HUES6 (cell line): ENCODE measurements at regions not wholly inside any gene's neighbourhood (a gene's known extent, or its start where the extent isn't known, plus 50 kb on each side); places are given as distances from the start of the nearest gene placed in this dataset.
"Not testable (repeated sequence)": the region's sequence is repeated elsewhere in the genome, so short reads cannot be mapped to it uniquely, and the experiment has no call there.

Experiments
- H3K27ac ChIP-seq: 2 replicates; pipeline ENCODE4 v1.7.0; 2013; ENCODE audit warnings: low read depth, mild to moderate bottlenecking, low read length, inconsistent platforms
- H3K27me3 ChIP-seq: 2 replicates; pipeline ENCODE4 v1.6.1; 2013; ENCODE audit warnings: low read length; ENCODE audit not compliant: control insufficient read depth, insufficient read depth
- H3K36me3 ChIP-seq: 2 replicates; pipeline ENCODE4 v1.6.1; 2013; ENCODE audit warnings: low read length; ENCODE audit not compliant: control insufficient read depth, insufficient read depth
- H3K4me1 ChIP-seq: 2 replicates; pipeline ENCODE4 v1.6.1; 2013; ENCODE audit warnings: low read length; ENCODE audit not compliant: control insufficient read depth, insufficient read depth
- H3K4me3 ChIP-seq: 2 replicates; pipeline ENCODE4 v1.5.1; 2013; ENCODE audit warnings: low read depth, low read length
- H3K9ac ChIP-seq: one replicate; pipeline ENCODE4 v1.6.1; 2013; ENCODE audit warnings: mild to moderate bottlenecking, low read length
- H3K9me3 ChIP-seq: 2 replicates; pipeline ENCODE4 v1.6.1; 2013; ENCODE audit warnings: low read depth, low read length; ENCODE audit not compliant: control insufficient read depth, insufficient read depth

- H3K9ac ChIP-seq, result no peak overlapping the region
- no peaks in the 10 kb centered on the region for H3K4me1 ChIP-seq
- H3K27ac ChIP-seq, result no peak overlapping the region
- H3K4me3 ChIP-seq, result no peak overlapping the region
- H3K27me3 ChIP-seq, result peaks cover 10% of the 10 kb centered on the region; the same call in 1 of the 2 replicates
- no peaks in the 10 kb centered on the region for H3K9me3 ChIP-seq
- no peaks in the 10 kb centered on the region for H3K36me3 ChIP-seq
Measured at GRCh38 chr18:70781860-70782453, 493.1 kb downstream of the SOCS6 start.

- H3K4me3 ChIP-seq, result not testable (repeated sequence)
Measured at GRCh38 chr18:70766254-70766653, 477.4 kb downstream of the SOCS6 start.

GRCh38 chr18:70762812-70763211 is 474.0 kb downstream of the SOCS6 start:
- Histone ChIP-seq H3K27me3 (no peaks in the 10 kb centered on the region), H3K4me3 (no peak overlapping the region), H3K36me3 (no peaks in the 10 kb centered on the region), H3K27ac (no peak overlapping the region), H3K9me3 (no peaks in the 10 kb centered on the region), H3K9ac (no peak overlapping the region), H3K4me1 (no peaks in the 10 kb centered on the region)

More at GRCh38 chr18:70766254-70766653, 477.4 kb downstream of the SOCS6 start:
- not testable (repeated sequence) for H3K27ac ChIP-seq, H3K9me3 ChIP-seq, H3K27me3 ChIP-seq, H3K36me3 ChIP-seq, H3K9ac ChIP-seq, H3K4me1 ChIP-seq

- H3K27ac ChIP-seq, result no peak overlapping the region
- H3K9me3 ChIP-seq, result no peaks in the 10 kb centered on the region
Measured at GRCh38 chr18:70758780-70759179, 469.9 kb downstream of the SOCS6 start.

GRCh38 chr18:70754486-70754885 is 465.6 kb downstream of the SOCS6 start:
- Histone ChIP-seq H3K9me3 (no peaks in the 10 kb centered on the region), H3K27ac (no peak overlapping the region), H3K4me3 (no peak overlapping the region), H3K27me3 (no peaks in the 10 kb centered on the region), H3K9ac (no peak overlapping the region), H3K36me3 (no peaks in the 10 kb centered on the region), H3K4me1 (no peaks in the 10 kb centered on the region)

More at GRCh38 chr18:70758780-70759179, 469.9 kb downstream of the SOCS6 start:
- H3K9ac ChIP-seq, result no peak overlapping the region
- H3K36me3 ChIP-seq, result no peaks in the 10 kb centered on the region
- no peaks in the 10 kb centered on the region for H3K27me3 ChIP-seq
- no peak overlapping the region for H3K4me3 ChIP-seq
- H3K4me1 ChIP-seq, result no peaks in the 10 kb centered on the region

- Histone ChIP-seq H3K27me3 (no peaks in the 10 kb centered on the region), H3K9ac (no peak overlapping the region), H3K4me3 (no peak overlapping the region), H3K4me1 (no peaks in the 10 kb centered on the region), H3K36me3 (no peaks in the 10 kb centered on the region), H3K27ac (no peak overlapping the region), H3K9me3 (peaks cover 20% of the 10 kb centered on the region)
Measured at GRCh38 chr18:70732916-70733315, 444.1 kb downstream of the SOCS6 start.

- Histone ChIP-seq H3K27me3 (no peaks in the 10 kb centered on the region), H3K36me3 (no peaks in the 10 kb centered on the region), H3K27ac (no peak overlapping the region), H3K4me3 (no peak overlapping the region), H3K9me3 (peaks cover 20% of the 10 kb centered on the region), H3K9ac (no peak overlapping the region), H3K4me1 (no peaks in the 10 kb centered on the region)
Measured at GRCh38 chr18:70732188-70732587, 443.3 kb downstream of the SOCS6 start.

- no peak overlapping the region for H3K9ac ChIP-seq
- no peaks in the 10 kb centered on the region for H3K9me3 ChIP-seq
- no peaks in the 10 kb centered on the region for H3K36me3 ChIP-seq
- no peaks in the 10 kb centered on the region for H3K27me3 ChIP-seq
- no peak overlapping the region for H3K27ac ChIP-seq
- no peaks in the 10 kb centered on the region for H3K4me1 ChIP-seq
- H3K4me3 ChIP-seq, result no peak overlapping the region
Measured at GRCh38 chr18:70720607-70721006, 431.8 kb downstream of the SOCS6 start.

GRCh38 chr18:70709720-70710119 is 420.9 kb downstream of the SOCS6 start:
- Histone ChIP-seq H3K9me3 (peaks cover 6% of the 10 kb centered on the region; the same call in 1 of the 2 replicates), H3K9ac (no peak overlapping the region), H3K27ac (no peak overlapping the region), H3K4me3 (no peak overlapping the region), H3K27me3 (no peaks in the 10 kb centered on the region), H3K36me3 (no peaks in the 10 kb centered on the region), H3K4me1 (no peaks in the 10 kb centered on the region)

GRCh38 chr18:70709144-70709543 is 420.3 kb downstream of the SOCS6 start:
- Histone ChIP-seq H3K27ac (no peak overlapping the region), H3K9ac (no peak overlapping the region), H3K4me1 (no peaks in the 10 kb centered on the region), H3K27me3 (no peaks in the 10 kb centered on the region), H3K9me3 (peaks cover 4% of the 10 kb centered on the region; the same call in 1 of the 2 replicates), H3K4me3 (no peak overlapping the region), H3K36me3 (no peaks in the 10 kb centered on the region)

- no peaks in the 10 kb centered on the region for H3K9me3 ChIP-seq
- no peaks in the 10 kb centered on the region for H3K36me3 ChIP-seq
- no peak overlapping the region for H3K27ac ChIP-seq
Measured at GRCh38 chr18:70705831-70706416, 417.1 kb downstream of the SOCS6 start.

More at GRCh38 chr18:70705831-70706416, 417.1 kb downstream of the SOCS6 start:
- H3K9ac ChIP-seq, result no peak overlapping the region
- no peaks in the 10 kb centered on the region for H3K27me3 ChIP-seq
- H3K4me1 ChIP-seq, result no peaks in the 10 kb centered on the region
- no peak overlapping the region for H3K4me3 ChIP-seq
